ENCODE measurements at regions not wholly inside any gene's neighbourhood (a gene's known extent, or its start where the extent isn't known, plus 50 kb on each side); places are given as distances from the start of the nearest gene placed in this dataset.

- H3K4me3 ChIP-seq (ENCODE audit: low read length) = no peak overlapping the region
- no peak for TF ChIP-seq CTCF (IDR thresholded peaks at IDR 0.05; ENCODE audit: insufficient read depth, low read depth, low read length, missing control alignments)
- DNase-seq (ENCODE audit: low read depth) = peak; percentile 2
These were observed 229.7 kb downstream of the SHOX2 start for GRCh38 chr3:157876556-157876955.

DNA sequence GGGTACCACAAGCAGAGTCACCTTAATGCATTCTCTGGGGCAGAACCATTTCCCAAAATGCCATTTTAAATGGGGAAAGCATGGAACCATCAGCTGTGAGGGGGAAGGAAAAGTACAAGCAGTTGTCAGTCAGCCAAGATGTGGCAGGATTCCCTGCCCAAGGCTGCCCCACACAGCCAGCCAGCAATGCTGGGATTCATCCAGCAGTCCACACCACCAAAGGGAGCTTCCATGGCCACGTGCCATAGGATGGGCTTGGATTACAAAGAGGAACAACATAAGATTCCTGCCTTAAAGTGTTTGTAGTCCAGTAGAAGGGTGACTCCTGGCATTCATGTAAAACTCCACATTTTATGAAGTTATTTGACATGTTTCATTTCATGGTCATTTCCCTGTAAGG lies 233.3 kb downstream of the SHOX2 start:
- DNase-seq (ENCODE audit: low read depth) = no peak
- TF ChIP-seq CTCF (IDR thresholded peaks at IDR 0.05; ENCODE audit: insufficient read depth, low read depth, low read length, missing control alignments) = no peak
- no peak overlapping the region for H3K4me3 ChIP-seq (ENCODE audit: low read length)

GRCh38 chr3:157871838-157872460 lies 234.3 kb downstream of the SHOX2 start:
- DNase-seq (ENCODE audit: low read depth) = no peak
- TF ChIP-seq CTCF (IDR thresholded peaks at IDR 0.05; ENCODE audit: insufficient read depth, low read depth, low read length, missing control alignments) = no peak
- no peak overlapping the region for H3K4me3 ChIP-seq (ENCODE audit: low read length)

DNA sequence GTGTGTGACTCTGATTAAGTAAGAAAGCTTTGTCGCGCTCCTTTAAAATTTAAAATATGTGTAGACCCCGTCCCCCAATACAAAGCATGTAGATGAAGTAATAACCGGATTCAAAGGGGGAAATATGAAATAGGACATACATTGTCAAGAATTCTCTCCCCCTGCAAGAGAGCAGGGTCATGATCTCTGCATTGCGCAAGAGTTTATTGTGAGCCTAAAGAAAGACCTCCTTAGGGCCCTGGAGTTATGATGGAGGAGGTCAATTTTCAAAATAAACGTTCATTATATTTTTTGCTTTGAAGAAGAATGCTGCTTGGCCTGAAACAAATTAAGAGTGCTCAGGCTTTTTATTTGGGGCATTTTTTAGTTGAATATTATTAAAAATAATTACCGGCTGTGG lies 235.0 kb downstream of the SHOX2 start:
- no peak for DNase-seq (ENCODE audit: low read depth)
- no peak overlapping the region for H3K4me3 ChIP-seq (ENCODE audit: low read length)
- TF ChIP-seq CTCF (IDR thresholded peaks at IDR 0.05; ENCODE audit: insufficient read depth, low read depth, low read length, missing control alignments) = no peak

GRCh38 chr3:157868946-157869345 lies 237.3 kb downstream of the SHOX2 start:
- no peak overlapping the region for H3K4me3 ChIP-seq (ENCODE audit: low read length)
- DNase-seq (ENCODE audit: low read depth) = no peak
- no peak for TF ChIP-seq CTCF (IDR thresholded peaks at IDR 0.05; ENCODE audit: insufficient read depth, low read depth, low read length, missing control alignments)

DNA sequence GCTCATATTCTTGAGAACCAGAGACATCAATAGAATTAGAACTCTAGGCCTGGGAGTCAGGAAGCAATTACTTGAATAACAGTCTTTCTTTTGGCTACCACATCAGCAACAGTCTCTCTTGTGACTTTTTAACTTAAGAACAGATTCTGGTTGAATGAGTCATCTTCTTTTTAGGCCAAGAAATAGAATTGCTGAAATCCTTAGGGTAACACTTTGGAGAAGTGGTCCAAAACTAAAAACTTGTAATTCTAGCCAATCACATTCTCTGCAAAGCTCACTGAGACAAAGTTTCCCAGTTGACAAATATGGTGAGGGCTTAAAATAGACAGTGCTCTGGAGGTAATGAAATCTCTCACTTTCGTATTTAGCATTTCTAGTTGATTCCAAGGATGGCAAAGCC lies 238.0 kb downstream of the SHOX2 start:
- no peak for DNase-seq (ENCODE audit: low read depth)
- no peak overlapping the region for H3K4me3 ChIP-seq (ENCODE audit: low read length)
- TF ChIP-seq CTCF (IDR thresholded peaks at IDR 0.05; ENCODE audit: insufficient read depth, low read depth, low read length, missing control alignments) = no peak

GRCh38 chr3:157865352-157866000 lies 240.7 kb downstream of the SHOX2 start:
- no peak overlapping the region for H3K4me3 ChIP-seq (ENCODE audit: low read length)
- peak; percentile 46 for DNase-seq (ENCODE audit: low read depth)
- TF ChIP-seq CTCF (IDR thresholded peaks at IDR 0.05; ENCODE audit: insufficient read depth, low read depth, low read length, missing control alignments) = peak; percentile 65

Measured in epithelial cell of esophagus (primary cell).